ENCODE measurements at regions not wholly inside any gene's neighbourhood (a gene's known extent, or its start where the extent isn't known, plus 50 kb on each side); places are given as distances from the start of the nearest gene placed in this dataset.

- TF ChIP-seq CTCF (IDR thresholded peaks at IDR 0.05): no peak
- no peaks in the 10 kb centered on the region for H3K9me3 ChIP-seq
- no peak overlapping the region for H3K4me3 ChIP-seq
- DNase-seq (no peak), ATAC-seq (no peak)
- intact Hi-C loops (cut with DNase I, micrococcal nuclease): no loop called here
- no peaks in the 10 kb centered on the region for H3K36me3 ChIP-seq (ENCODE audit: low read depth)
- no peaks in the 10 kb centered on the region for H3K4me1 ChIP-seq (ENCODE audit: low read depth)
Measured at GRCh38 chr16:54993106-54993895, 62.6 kb downstream of the IRX5 start.

GRCh38 chr16:54996186-54996585, 65.5 kb downstream of the IRX5 start:
- Histone ChIP-seq H3K4me1 (ENCODE audit: low read depth) (no peaks in the 10 kb centered on the region), H3K4me3 (no peak overlapping the region), H3K36me3 (ENCODE audit: low read depth) (no peaks in the 10 kb centered on the region), H3K9me3 (no peaks in the 10 kb centered on the region)
- intact Hi-C loops (cut with DNase I, micrococcal nuclease): no loop called here
- ATAC-seq: no peak
- TF ChIP-seq CTCF (IDR thresholded peaks at IDR 0.05): no peak
- no peak for DNase-seq

- H3K36me3 ChIP-seq (ENCODE audit: low read depth): no peaks in the 10 kb centered on the region
Measured at GRCh38 chr16:54998834-54999233, 68.2 kb downstream of the IRX5 start.

GRCh38 chr16:54999481-54999880, 68.8 kb downstream of the IRX5 start:
- H3K36me3 ChIP-seq (ENCODE audit: low read depth): no peaks in the 10 kb centered on the region
- H3K4me3 ChIP-seq: no peak overlapping the region
- no peaks in the 10 kb centered on the region for H3K4me1 ChIP-seq (ENCODE audit: low read depth)
- intact Hi-C loops (cut with DNase I, micrococcal nuclease): no loop called here
- DNase-seq (no peak), ATAC-seq (no peak)
- TF ChIP-seq CTCF (IDR thresholded peaks at IDR 0.05): no peak
- no peaks in the 10 kb centered on the region for H3K9me3 ChIP-seq

More at GRCh38 chr16:54998834-54999233, 68.2 kb downstream of the IRX5 start:
- intact Hi-C loops (cut with DNase I, micrococcal nuclease): no loop called here
- no peak for DNase-seq
- ATAC-seq: no peak
- H3K4me3 ChIP-seq: no peak overlapping the region
- H3K4me1 ChIP-seq (ENCODE audit: low read depth): no peaks in the 10 kb centered on the region
- no peaks in the 10 kb centered on the region for H3K9me3 ChIP-seq
- TF ChIP-seq CTCF (IDR thresholded peaks at IDR 0.05): no peak

- H3K9me3 ChIP-seq: no peaks in the 10 kb centered on the region
- H3K4me3 ChIP-seq: no peak overlapping the region
- no peaks in the 10 kb centered on the region for H3K4me1 ChIP-seq (ENCODE audit: low read depth)
- intact Hi-C loops (cut with DNase I, micrococcal nuclease): no loop called here
- ATAC-seq (no peak), DNase-seq (no peak)
- TF ChIP-seq CTCF (IDR thresholded peaks at IDR 0.05): no peak
- no peaks in the 10 kb centered on the region for H3K36me3 ChIP-seq (ENCODE audit: low read depth)
Measured at GRCh38 chr16:55000595-55000994, 69.9 kb downstream of the IRX5 start.
